ENCODE measurements at regions not wholly inside any gene's neighbourhood (a gene's known extent, or its start where the extent isn't known, plus 50 kb on each side); places are given as distances from the start of the nearest gene placed in this dataset.

- no peak for TF ChIP-seq TCF4 (CRISPR knock-in tag; IDR thresholded peaks at IDR 0.05; ENCODE audit: borderline replicate concordance)
- no peak for TF ChIP-seq ZFP30 (CRISPR knock-in tag; IDR thresholded peaks at IDR 0.05)
- TF ChIP-seq ZNF565 (CRISPR knock-in tag; conservative IDR thresholded peaks at IDR 0.05; ENCODE audit: low read depth): no peak
- TF ChIP-seq ISL1 (CRISPR knock-in tag; IDR thresholded peaks at IDR 0.05): no peak
- no peak for TF ChIP-seq ZC3H10 (CRISPR knock-in tag; IDR thresholded peaks at IDR 0.05)
- no peak for TF ChIP-seq ARNTL (CRISPR knock-in tag; IDR thresholded peaks at IDR 0.05; ENCODE audit: borderline replicate concordance, low read depth)
- TF ChIP-seq BACH2 (CRISPR knock-in tag; IDR thresholded peaks at IDR 0.05; ENCODE audit: borderline replicate concordance): no peak
- no peak for TF ChIP-seq CSDC2 (CRISPR knock-in tag; IDR thresholded peaks at IDR 0.05)
- no peak for TF ChIP-seq ZFP3 (CRISPR knock-in tag; IDR thresholded peaks at IDR 0.05)
- no peak for TF ChIP-seq CREB5 (CRISPR knock-in tag; IDR thresholded peaks at IDR 0.05; ENCODE audit: low read depth)
- no peak for TF ChIP-seq PPARA (CRISPR knock-in tag; IDR thresholded peaks at IDR 0.05; ENCODE audit: borderline replicate concordance)
- TF ChIP-seq SNAI2 (CRISPR knock-in tag; IDR thresholded peaks at IDR 0.05): no peak
- no peak for TF ChIP-seq PATZ1 (CRISPR knock-in tag; IDR thresholded peaks at IDR 0.05; ENCODE audit: borderline replicate concordance)
These were observed 144.2 kb downstream of the YIPF5 start for GRCh38 chr5:144026286-144026685.
